Mammary epithelial cell (primary cell): ENCODE measurements at regions not wholly inside any gene's neighbourhood (a gene's known extent, or its start where the extent isn't known, plus 50 kb on each side); places are given as distances from the start of the nearest gene placed in this dataset.
A peak's percentile ranks its signal among the peaks of the same experiment; 100 is the strongest.

ENCODE experiments used
- EZH2 ChIP-seq: IDR thresholded peaks from 2 replicates; pipeline ENCODE4 v1.6.1; 2012; ENCODE audit warnings: low read length, inconsistent platforms, borderline replicate concordance
- TF ChIP-seq, protein P1 (sequence below), 2 donors: IDR thresholded peaks in 1 of 2; conservative IDR thresholded peaks in 1 of 2; 2 replicates each; pipeline ENCODE4 v1.5.1; 2011 to 2012; ENCODE audit warnings: inconsistent platforms in 2 of 2, low read length in 2 of 2, mild to moderate bottlenecking in 2 of 2, control low read depth in 1 of 2, low read depth in 1 of 2; ENCODE audit not compliant: insufficient read depth in 1 of 2; ENCODE audit errors: extremely low read depth in 1 of 2

- TF ChIP-seq, protein P1, sequence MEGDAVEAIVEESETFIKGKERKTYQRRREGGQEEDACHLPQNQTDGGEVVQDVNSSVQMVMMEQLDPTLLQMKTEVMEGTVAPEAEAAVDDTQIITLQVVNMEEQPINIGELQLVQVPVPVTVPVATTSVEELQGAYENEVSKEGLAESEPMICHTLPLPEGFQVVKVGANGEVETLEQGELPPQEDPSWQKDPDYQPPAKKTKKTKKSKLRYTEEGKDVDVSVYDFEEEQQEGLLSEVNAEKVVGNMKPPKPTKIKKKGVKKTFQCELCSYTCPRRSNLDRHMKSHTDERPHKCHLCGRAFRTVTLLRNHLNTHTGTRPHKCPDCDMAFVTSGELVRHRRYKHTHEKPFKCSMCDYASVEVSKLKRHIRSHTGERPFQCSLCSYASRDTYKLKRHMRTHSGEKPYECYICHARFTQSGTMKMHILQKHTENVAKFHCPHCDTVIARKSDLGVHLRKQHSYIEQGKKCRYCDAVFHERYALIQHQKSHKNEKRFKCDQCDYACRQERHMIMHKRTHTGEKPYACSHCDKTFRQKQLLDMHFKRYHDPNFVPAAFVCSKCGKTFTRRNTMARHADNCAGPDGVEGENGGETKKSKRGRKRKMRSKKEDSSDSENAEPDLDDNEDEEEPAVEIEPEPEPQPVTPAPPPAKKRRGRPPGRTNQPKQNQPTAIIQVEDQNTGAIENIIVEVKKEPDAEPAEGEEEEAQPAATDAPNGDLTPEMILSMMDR (conservative IDR thresholded peaks at IDR 0.05 in 1 of 2, IDR thresholded peaks at IDR 0.05 in 1 of 2; ENCODE audit: extremely low read depth in 1 of 2, insufficient read depth in 1 of 2, low read depth in 1 of 2, low read length in 2 of 2): peak; percentile 55 to 80
- no peak for TF ChIP-seq EZH2
Observed at GRCh38 chr14:28375295-28375694, 391.3 kb upstream of the FOXG1 start.
